Retinal pigment epithelial cell (primary cell): ENCODE measurements at regions not wholly inside any gene's neighbourhood (a gene's known extent, or its start where the extent isn't known, plus 50 kb on each side); places are given as distances from the start of the nearest gene placed in this dataset.

Source experiments
- DNase-seq: peaks from one replicate; pipeline ENCODE4 v3.0.0-alpha.2; 2010; ENCODE audit warnings: low read depth
- H3K4me3 ChIP-seq: 2 replicates; pipeline ENCODE4 v1.5.1; 2011; ENCODE audit warnings: mild to moderate bottlenecking, low read length, control low read depth, moderate library complexity
- CTCF ChIP-seq: conservative IDR thresholded peaks from 2 replicates; pipeline ENCODE4 v1.5.1; 2011; ENCODE audit warnings: low read depth, low read length, control low read depth, inconsistent platforms

GRCh38 chr22:46026899-46027210 lies 49.9 kb upstream of the WNT7B start:
- no peak for TF ChIP-seq CTCF
- peak overlapping the region; percentile 28 for H3K4me3 ChIP-seq
- no peak for DNase-seq

DNA sequence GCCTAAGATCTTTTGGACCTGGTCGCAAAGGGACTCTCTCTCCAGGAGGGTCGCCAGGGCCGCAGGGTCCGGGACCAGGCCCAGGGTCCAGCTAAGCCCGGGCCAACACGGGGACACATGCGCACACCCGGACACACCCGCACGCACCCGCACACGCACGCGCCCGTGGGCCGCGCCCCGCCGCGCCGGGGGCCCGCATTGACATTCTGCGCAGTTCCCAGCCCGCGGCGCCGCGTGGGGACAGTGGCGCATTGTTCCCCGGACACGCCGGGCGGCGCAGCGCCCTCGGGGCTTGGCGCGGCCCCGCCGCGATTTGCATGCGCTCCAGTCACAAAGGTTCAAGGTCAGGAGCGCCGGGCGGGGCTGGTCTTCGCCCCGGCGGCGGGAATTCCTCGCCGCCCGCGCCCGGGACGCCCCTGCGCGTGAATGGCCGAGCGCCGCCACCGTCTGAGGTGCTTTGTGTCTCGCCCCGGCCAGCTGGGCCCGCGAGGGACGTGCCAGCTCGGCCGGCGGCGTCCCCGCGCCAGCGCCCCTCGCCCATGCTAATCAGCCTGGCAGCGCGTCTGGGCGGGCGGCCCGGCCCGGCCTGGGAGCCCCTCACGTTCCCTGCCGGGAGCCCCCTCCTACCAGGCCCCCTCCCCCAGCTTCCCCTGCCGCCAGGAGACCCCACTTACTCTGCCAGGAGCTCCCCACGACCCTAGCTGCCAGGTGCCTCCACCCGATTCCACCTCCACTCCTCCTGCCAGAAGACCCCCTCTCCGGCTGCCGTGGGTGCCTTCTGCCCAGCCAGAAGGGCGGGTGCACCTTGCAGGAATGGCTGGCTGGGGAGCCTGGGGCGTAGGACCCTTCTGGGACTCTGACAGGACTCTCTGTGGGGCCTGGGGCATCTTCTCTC lies 50.5 kb upstream of the WNT7B start:
- no peak for TF ChIP-seq CTCF
- DNase-seq, result no peak

GRCh38 chr22:46028106-46028991 lies 51.4 kb upstream of the WNT7B start:
- H3K4me3 ChIP-seq, result no peak overlapping the region
- TF ChIP-seq CTCF, result no peak
- DNase-seq, result no peak

More for the DNA sequence above, 50.5 kb upstream of the WNT7B start:
- peak overlapping the region; percentile 28 for H3K4me3 ChIP-seq

GRCh38 chr22:46029036-46029435 lies 52.1 kb upstream of the WNT7B start:
- no peak for DNase-seq
- TF ChIP-seq CTCF, result no peak
- no peak overlapping the region for H3K4me3 ChIP-seq

DNA sequence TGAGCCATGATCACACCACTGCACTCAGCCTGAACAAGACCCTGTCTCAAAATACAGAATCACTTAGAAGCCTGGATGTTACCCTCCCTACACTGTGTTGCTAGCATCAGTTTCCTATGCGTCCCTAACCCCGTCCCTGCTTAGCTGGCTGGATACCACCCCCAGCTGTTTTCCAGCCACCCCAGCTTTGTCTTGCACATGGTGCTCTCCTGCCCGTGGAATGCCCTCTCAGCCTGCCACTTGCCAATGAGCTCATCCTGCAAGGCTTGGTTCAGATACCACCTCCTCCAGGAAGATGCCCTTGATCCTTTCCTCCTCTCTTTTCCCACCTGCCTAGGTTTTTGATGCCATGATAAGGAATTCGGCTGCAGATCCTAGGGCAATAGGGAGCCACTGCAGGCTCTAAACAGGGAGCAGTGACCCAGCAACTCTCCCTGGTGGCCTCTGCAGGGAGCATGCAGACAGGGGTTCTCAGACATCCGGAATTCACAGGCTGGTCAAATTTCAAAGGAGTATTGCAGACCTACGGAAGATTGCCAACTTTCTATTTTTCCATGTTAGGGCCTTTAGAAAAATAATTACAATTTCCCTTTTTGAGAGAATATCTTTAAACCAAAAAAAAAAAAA lies 52.7 kb upstream of the WNT7B start:
- no peak for TF ChIP-seq CTCF
- DNase-seq, result no peak
- no peak overlapping the region for H3K4me3 ChIP-seq

DNA sequence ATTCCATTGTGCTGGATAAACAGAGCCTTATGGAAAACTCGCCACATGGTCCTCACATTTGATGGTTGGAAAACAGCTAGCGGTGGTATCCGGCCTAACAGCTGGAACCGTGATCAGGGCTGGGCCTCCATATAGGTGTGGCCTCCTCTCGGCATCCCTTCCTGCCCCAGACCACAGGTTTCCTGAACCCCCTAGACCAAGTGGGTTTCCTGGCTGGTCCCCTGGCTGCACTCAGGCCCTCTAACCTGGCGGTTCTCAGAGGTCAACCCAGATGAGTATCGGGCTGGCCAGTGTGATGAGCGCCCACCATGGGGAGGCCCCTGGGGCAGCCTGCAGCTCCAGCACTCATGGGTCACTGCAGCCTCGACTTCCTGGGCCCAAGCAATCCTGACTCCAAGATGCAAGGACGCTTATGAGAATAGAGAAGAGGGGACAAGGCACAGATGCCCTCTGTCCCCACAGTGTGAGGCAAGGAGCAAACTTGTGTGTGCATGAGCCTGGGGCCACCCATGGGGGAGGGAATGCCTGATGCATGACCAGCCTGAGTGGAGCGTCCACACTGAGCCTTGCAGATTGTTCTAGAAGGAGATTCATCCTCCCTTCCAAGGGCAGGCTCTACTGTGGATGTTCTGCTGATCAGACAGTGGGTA lies 53.4 kb upstream of the WNT7B start:
- DNase-seq, result no peak

More for the DNA sequence above, 53.4 kb upstream of the WNT7B start:
- no peak overlapping the region for H3K4me3 ChIP-seq
- no peak for TF ChIP-seq CTCF
